KMS-11 (cell line): ENCODE measurements at regions not wholly inside any gene's neighbourhood (a gene's known extent, or its start where the extent isn't known, plus 50 kb on each side); places are given as distances from the start of the nearest gene placed in this dataset.

Experiments used
- H2AFZ ChIP-seq: fragments of 200-600 bp; sonication (generic); 2 replicates; pipeline ENCODE4 v1.6.1; 2016; ENCODE audit warnings: antibody characterized with exemption, mixed run types, low read depth
- H3K27ac ChIP-seq: fragments of 200-600 bp; sonication (generic); 2 replicates; pipeline ENCODE4 v1.6.1; 2016; ENCODE audit warnings: mild to moderate bottlenecking, mixed run types
- H3K27me3 ChIP-seq: fragments of 200-600 bp; sonication (generic); 2 replicates; pipeline ENCODE4 v1.6.1; 2017; ENCODE audit warnings: mild to moderate bottlenecking, low read depth, mixed run types, moderate library complexity; ENCODE audit not compliant: insufficient read depth
- H3K36me3 ChIP-seq: fragments of 200-600 bp; sonication (generic); 2 replicates; pipeline ENCODE4 v1.6.1; 2017; ENCODE audit warnings: mild to moderate bottlenecking, mixed run types; ENCODE audit not compliant: insufficient read depth
- H3K4me1 ChIP-seq: fragments of 200-600 bp; sonication (generic); 2 replicates; pipeline ENCODE4 v1.6.1; 2016; ENCODE audit warnings: mild to moderate bottlenecking, low read depth, mixed run types; ENCODE audit not compliant: poor library complexity, severe bottlenecking
- H3K4me2 ChIP-seq: fragments of 200-600 bp; sonication (generic); 2 replicates; pipeline ENCODE4 v1.7.0; 2016; ENCODE audit warnings: mild to moderate bottlenecking, mixed run types
- H3K4me3 ChIP-seq: fragments of 200-600 bp; sonication (generic); IDR thresholded peaks from 2 replicates; pipeline ENCODE4 v1.6.1; 2017; ENCODE audit warnings: low read depth, low read length, mixed read lengths; ENCODE audit not compliant: insufficient read depth
- H3K79me2 ChIP-seq: fragments of 200-600 bp; sonication (generic); 2 replicates; pipeline ENCODE4 v1.6.1; 2016; ENCODE audit warnings: low read depth, mixed run types; ENCODE audit not compliant: insufficient read depth
- H3K9ac ChIP-seq: fragments of 200-600 bp; sonication (generic); 2 replicates; pipeline ENCODE4 v1.6.1; 2016; ENCODE audit warnings: mild to moderate bottlenecking, mixed run types
- H4K20me1 ChIP-seq: fragments of 200-600 bp; sonication (generic); 2 replicates; pipeline ENCODE4 v1.6.1; 2016; ENCODE audit warnings: mild to moderate bottlenecking, mixed run types; ENCODE audit not compliant: insufficient read depth
- CTCF ChIP-seq: fragments of 200-600 bp; sonication (generic); conservative IDR thresholded peaks from 2 replicates; pipeline ENCODE4 v1.6.1; 2017; ENCODE audit warnings: low read depth, mild to moderate bottlenecking, antibody characterized with exemption, low read length, moderate library complexity, mixed read lengths

GRCh38 chr10:10178476-10178875 lies 839.2 kb upstream of the CELF2 start:
- TF ChIP-seq CTCF, result no peak
- Histone ChIP-seq H3K4me1 (no peaks in the 10 kb centered on the region), H3K36me3 (no peaks in the 10 kb centered on the region), H3K79me2 (no peaks in the 10 kb centered on the region), H3K27me3 (no peaks in the 10 kb centered on the region), H2AFZ (no peak overlapping the region), H3K4me2 (no peak overlapping the region), H3K9ac (no peak overlapping the region), H3K27ac (no peak overlapping the region), H3K4me3 (no peak overlapping the region), H4K20me1 (no peaks in the 10 kb centered on the region)

GRCh38 chr10:10193848-10194247 lies 823.8 kb upstream of the CELF2 start:
- no peak overlapping the region for H3K4me2 ChIP-seq
- TF ChIP-seq CTCF, result no peak
- H3K4me1 ChIP-seq, result no peaks in the 10 kb centered on the region
- no peak overlapping the region for H3K4me3 ChIP-seq
- no peaks in the 10 kb centered on the region for H3K27me3 ChIP-seq
- H3K36me3 ChIP-seq, result no peaks in the 10 kb centered on the region
- no peak overlapping the region for H3K9ac ChIP-seq
- no peaks in the 10 kb centered on the region for H3K79me2 ChIP-seq
- H2AFZ ChIP-seq, result no peak overlapping the region
- no peaks in the 10 kb centered on the region for H4K20me1 ChIP-seq
- no peak overlapping the region for H3K27ac ChIP-seq

GRCh38 chr10:10196701-10197100 lies 821.0 kb upstream of the CELF2 start:
- TF ChIP-seq CTCF, result no peak

GRCh38 chr10:10197423-10197822 lies 820.2 kb upstream of the CELF2 start:
- H3K27ac ChIP-seq, result no peak overlapping the region
- H3K79me2 ChIP-seq, result no peaks in the 10 kb centered on the region
- H3K4me3 ChIP-seq, result no peak overlapping the region
- TF ChIP-seq CTCF, result no peak
- no peaks in the 10 kb centered on the region for H4K20me1 ChIP-seq
- H3K4me1 ChIP-seq, result no peaks in the 10 kb centered on the region
- H3K27me3 ChIP-seq, result no peaks in the 10 kb centered on the region
- no peak overlapping the region for H3K4me2 ChIP-seq
- H3K36me3 ChIP-seq, result no peaks in the 10 kb centered on the region
- H2AFZ ChIP-seq, result no peak overlapping the region
- H3K9ac ChIP-seq, result no peak overlapping the region

More at GRCh38 chr10:10196701-10197100, 821.0 kb upstream of the CELF2 start:
- no peak overlapping the region for H3K27ac ChIP-seq
- H3K36me3 ChIP-seq, result no peaks in the 10 kb centered on the region
- no peaks in the 10 kb centered on the region for H4K20me1 ChIP-seq
- H3K9ac ChIP-seq, result no peak overlapping the region
- H3K4me3 ChIP-seq, result no peak overlapping the region
- H2AFZ ChIP-seq, result no peak overlapping the region
- H3K4me1 ChIP-seq, result no peaks in the 10 kb centered on the region
- H3K4me2 ChIP-seq, result no peak overlapping the region
- no peaks in the 10 kb centered on the region for H3K79me2 ChIP-seq
- no peaks in the 10 kb centered on the region for H3K27me3 ChIP-seq
